ENCODE measurements at regions not wholly inside any gene's neighbourhood (a gene's known extent, or its start where the extent isn't known, plus 50 kb on each side); places are given as distances from the start of the nearest gene placed in this dataset.

- no peak overlapping the region for H3K9ac ChIP-seq (ENCODE audit: low read length)
Observed at GRCh38 chr11:19502691-19503253, 209.9 kb upstream of the NAV2 start.

GRCh38 chr11:19501631-19502030 is 211.0 kb upstream of the NAV2 start:
- Histone ChIP-seq H3F3A (ENCODE audit: insufficient read depth, low read length) (no peaks in the 10 kb centered on the region), H3K9ac (ENCODE audit: low read length) (no peak overlapping the region)

More at GRCh38 chr11:19502691-19503253, 209.9 kb upstream of the NAV2 start:
- Histone ChIP-seq H3K27ac (ENCODE audit: low read depth, low read length, poor library complexity, severe bottlenecking) (no peak overlapping the region), H3K9me3 (ENCODE audit: low read length) (no peaks in the 10 kb centered on the region), H2AFZ (ENCODE audit: low read length) (no peak overlapping the region), H3K27me3 (ENCODE audit: insufficient read depth, low read length) (no peaks in the 10 kb centered on the region), H3K4me1 (ENCODE audit: insufficient read depth, low read length, severe bottlenecking) (no peaks in the 10 kb centered on the region), H4K20me1 (ENCODE audit: insufficient read depth, low read length) (no peaks in the 10 kb centered on the region), H3K4me2 (ENCODE audit: low read length) (no peak overlapping the region), H3K79me2 (ENCODE audit: insufficient read depth, low read length) (no peaks in the 10 kb centered on the region), H3K4me3 (ENCODE audit: low read depth, low read length, poor library complexity, severe bottlenecking) (no peak overlapping the region), H3K36me3 (ENCODE audit: insufficient read depth, low read length) (no peaks in the 10 kb centered on the region), H3K9me2 (ENCODE audit: low read depth, low read length) (no peaks in the 10 kb centered on the region), H3F3A (ENCODE audit: insufficient read depth, low read length) (no peaks in the 10 kb centered on the region)
- TF ChIP-seq EZH2 (IDR thresholded peaks at IDR 0.05; ENCODE audit: borderline replicate concordance, low read length) (no peak), CTCF (IDR thresholded peaks at IDR 0.05; ENCODE audit: low read length) (no peak)

GRCh38 chr11:19499999-19500398 is 212.6 kb upstream of the NAV2 start:
- Histone ChIP-seq H3K9me3 (ENCODE audit: low read length) (no peaks in the 10 kb centered on the region), H3K27me3 (ENCODE audit: insufficient read depth, low read length) (no peaks in the 10 kb centered on the region), H3K36me3 (ENCODE audit: insufficient read depth, low read length) (no peaks in the 10 kb centered on the region), H4K20me1 (ENCODE audit: insufficient read depth, low read length) (no peaks in the 10 kb centered on the region), H3K9me2 (ENCODE audit: low read depth, low read length) (no peaks in the 10 kb centered on the region), H3K27ac (ENCODE audit: low read depth, low read length, poor library complexity, severe bottlenecking) (no peak overlapping the region), H3K9ac (ENCODE audit: low read length) (no peak overlapping the region), H2AFZ (ENCODE audit: low read length) (no peak overlapping the region), H3K4me2 (ENCODE audit: low read length) (no peak overlapping the region), H3K4me3 (ENCODE audit: low read depth, low read length, poor library complexity, severe bottlenecking) (no peak overlapping the region), H3F3A (ENCODE audit: insufficient read depth, low read length) (no peaks in the 10 kb centered on the region), H3K79me2 (ENCODE audit: insufficient read depth, low read length) (no peaks in the 10 kb centered on the region), H3K4me1 (ENCODE audit: insufficient read depth, low read length, severe bottlenecking) (no peaks in the 10 kb centered on the region)
- TF ChIP-seq EZH2 (IDR thresholded peaks at IDR 0.05; ENCODE audit: borderline replicate concordance, low read length): no peak
- TF ChIP-seq CTCF (IDR thresholded peaks at IDR 0.05; ENCODE audit: low read length): no peak

More at GRCh38 chr11:19501631-19502030, 211.0 kb upstream of the NAV2 start:
- Histone ChIP-seq H3K27ac (ENCODE audit: low read depth, low read length, poor library complexity, severe bottlenecking) (no peak overlapping the region), H3K4me2 (ENCODE audit: low read length) (no peak overlapping the region), H3K4me3 (ENCODE audit: low read depth, low read length, poor library complexity, severe bottlenecking) (no peak overlapping the region), H3K9me2 (ENCODE audit: low read depth, low read length) (no peaks in the 10 kb centered on the region), H3K27me3 (ENCODE audit: insufficient read depth, low read length) (no peaks in the 10 kb centered on the region), H3K9me3 (ENCODE audit: low read length) (no peaks in the 10 kb centered on the region), H3K79me2 (ENCODE audit: insufficient read depth, low read length) (no peaks in the 10 kb centered on the region), H3K36me3 (ENCODE audit: insufficient read depth, low read length) (no peaks in the 10 kb centered on the region), H3K4me1 (ENCODE audit: insufficient read depth, low read length, severe bottlenecking) (no peaks in the 10 kb centered on the region), H2AFZ (ENCODE audit: low read length) (no peak overlapping the region), H4K20me1 (ENCODE audit: insufficient read depth, low read length) (no peaks in the 10 kb centered on the region)
- no peak for TF ChIP-seq CTCF (IDR thresholded peaks at IDR 0.05; ENCODE audit: low read length)
- no peak for TF ChIP-seq EZH2 (IDR thresholded peaks at IDR 0.05; ENCODE audit: borderline replicate concordance, low read length)

Measured in OCI-LY1 (cell line).